ENCODE measurements at regions not wholly inside any gene's neighbourhood (a gene's known extent, or its start where the extent isn't known, plus 50 kb on each side); places are given as distances from the start of the nearest gene placed in this dataset.

DNA sequence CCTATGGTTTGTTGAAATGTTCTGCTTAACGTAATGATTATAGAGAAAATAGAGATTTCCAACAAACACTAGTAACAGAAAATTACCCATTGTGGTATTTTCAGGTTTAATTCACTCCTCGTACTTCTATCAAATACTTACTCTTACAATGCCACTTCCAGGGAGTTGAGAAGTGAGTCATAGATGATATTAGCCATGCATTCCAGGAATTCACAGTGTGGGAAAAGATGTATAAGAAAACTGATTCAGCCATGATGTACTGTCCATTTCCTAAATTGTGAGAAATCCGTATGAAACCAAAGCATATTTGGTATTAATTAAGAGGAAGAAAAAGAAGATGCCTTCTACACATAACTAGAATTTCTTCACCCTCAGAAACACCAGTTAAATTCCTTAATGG is 1854.6 kb upstream of the WWC1 start:
- Histone ChIP-seq H3K9me3 (ENCODE audit: control insufficient read depth, low read depth, low read length) (no peaks in the 10 kb centered on the region), H3K4me2 (ENCODE audit: control insufficient read depth, extremely low read depth, insufficient read depth, low read depth, low read length) (no peak overlapping the region), H4K20me1 (ENCODE audit: control insufficient read depth, extremely low read depth, insufficient read depth, low read length) (no peaks in the 10 kb centered on the region), H3K79me2 (ENCODE audit: control insufficient read depth, insufficient read depth, low read length) (no peaks in the 10 kb centered on the region), H3K9ac (ENCODE audit: control insufficient read depth, extremely low read depth, insufficient read depth, low read length) (no peak overlapping the region), H2AFZ (ENCODE audit: control insufficient read depth, low read length) (no peak overlapping the region), H3K27ac (ENCODE audit: control insufficient read depth, insufficient read depth, low read length) (no peak overlapping the region), H3K9me1 (ENCODE audit: control insufficient read depth, extremely low read depth, insufficient read depth, low read length) (no peaks in the 10 kb centered on the region), H3K4me1 (ENCODE audit: control insufficient read depth, extremely low read depth, insufficient read depth, low read length) (no peaks in the 10 kb centered on the region), H3K4me3 (ENCODE audit: control insufficient read depth in 2 of 3, extremely low read depth in 1 of 3, insufficient read depth in 2 of 3, low read depth in 1 of 3, low read length in 3 of 3) (no peak overlapping the region), H3K27me3 (ENCODE audit: control insufficient read depth, extremely low read depth, insufficient read depth, low read length) (no peaks in the 10 kb centered on the region), H3K36me3 (ENCODE audit: control insufficient read depth in 2 of 2, extremely low read depth in 1 of 2, insufficient read depth in 2 of 2, low read length in 2 of 2) (no peaks in the 10 kb centered on the region)
- FAIRE-seq (no peak), DNase-seq (ENCODE audit: low read depth, low spot score) (no peak)
- TF ChIP-seq, protein P1, sequence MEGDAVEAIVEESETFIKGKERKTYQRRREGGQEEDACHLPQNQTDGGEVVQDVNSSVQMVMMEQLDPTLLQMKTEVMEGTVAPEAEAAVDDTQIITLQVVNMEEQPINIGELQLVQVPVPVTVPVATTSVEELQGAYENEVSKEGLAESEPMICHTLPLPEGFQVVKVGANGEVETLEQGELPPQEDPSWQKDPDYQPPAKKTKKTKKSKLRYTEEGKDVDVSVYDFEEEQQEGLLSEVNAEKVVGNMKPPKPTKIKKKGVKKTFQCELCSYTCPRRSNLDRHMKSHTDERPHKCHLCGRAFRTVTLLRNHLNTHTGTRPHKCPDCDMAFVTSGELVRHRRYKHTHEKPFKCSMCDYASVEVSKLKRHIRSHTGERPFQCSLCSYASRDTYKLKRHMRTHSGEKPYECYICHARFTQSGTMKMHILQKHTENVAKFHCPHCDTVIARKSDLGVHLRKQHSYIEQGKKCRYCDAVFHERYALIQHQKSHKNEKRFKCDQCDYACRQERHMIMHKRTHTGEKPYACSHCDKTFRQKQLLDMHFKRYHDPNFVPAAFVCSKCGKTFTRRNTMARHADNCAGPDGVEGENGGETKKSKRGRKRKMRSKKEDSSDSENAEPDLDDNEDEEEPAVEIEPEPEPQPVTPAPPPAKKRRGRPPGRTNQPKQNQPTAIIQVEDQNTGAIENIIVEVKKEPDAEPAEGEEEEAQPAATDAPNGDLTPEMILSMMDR (optimal IDR thresholded peaks at IDR 0.05 in 1 of 3, IDR thresholded peaks at IDR 0.05 in 1 of 3, conservative IDR thresholded peaks at IDR 0.05 in 1 of 3; ENCODE audit: extremely low read depth in 1 of 3, insufficient read depth in 2 of 3, low read length in 3 of 3), result no peak
- no peak for TF ChIP-seq EZH2 (IDR thresholded peaks at IDR 0.05; ENCODE audit: low read length)
- dilution Hi-C loops (cut with MboI; ENCODE audit: extremely low pct_ligation_motif_present, low sequenced_read_pairs), result no loop called here

- Histone ChIP-seq H3K9me3 (ENCODE audit: control insufficient read depth, low read depth, low read length) (no peaks in the 10 kb centered on the region), H3K27ac (ENCODE audit: control insufficient read depth, insufficient read depth, low read length) (no peak overlapping the region), H2AFZ (ENCODE audit: control insufficient read depth, low read length) (no peak overlapping the region), H3K79me2 (ENCODE audit: control insufficient read depth, insufficient read depth, low read length) (no peaks in the 10 kb centered on the region), H3K4me3 (ENCODE audit: control insufficient read depth in 2 of 3, extremely low read depth in 1 of 3, insufficient read depth in 2 of 3, low read depth in 1 of 3, low read length in 3 of 3) (no peak overlapping the region), H3K36me3 (ENCODE audit: control insufficient read depth in 2 of 2, extremely low read depth in 1 of 2, insufficient read depth in 2 of 2, low read length in 2 of 2) (no peaks in the 10 kb centered on the region), H3K4me1 (ENCODE audit: control insufficient read depth, extremely low read depth, insufficient read depth, low read length) (no peaks in the 10 kb centered on the region), H3K9me1 (ENCODE audit: control insufficient read depth, extremely low read depth, insufficient read depth, low read length) (no peaks in the 10 kb centered on the region), H3K9ac (ENCODE audit: control insufficient read depth, extremely low read depth, insufficient read depth, low read length) (no peak overlapping the region), H3K27me3 (ENCODE audit: control insufficient read depth, extremely low read depth, insufficient read depth, low read length) (no peaks in the 10 kb centered on the region), H3K4me2 (ENCODE audit: control insufficient read depth, extremely low read depth, insufficient read depth, low read depth, low read length) (no peak overlapping the region), H4K20me1 (ENCODE audit: control insufficient read depth, extremely low read depth, insufficient read depth, low read length) (no peaks in the 10 kb centered on the region)
- FAIRE-seq (no peak), DNase-seq (ENCODE audit: low read depth, low spot score) (no peak)
- dilution Hi-C loops (cut with MboI; ENCODE audit: extremely low pct_ligation_motif_present, low sequenced_read_pairs), result no loop called here
- TF ChIP-seq, protein P1 (optimal IDR thresholded peaks at IDR 0.05 in 1 of 3, IDR thresholded peaks at IDR 0.05 in 1 of 3, conservative IDR thresholded peaks at IDR 0.05 in 1 of 3; ENCODE audit: extremely low read depth in 1 of 3, insufficient read depth in 2 of 3, low read length in 3 of 3), result no peak
- TF ChIP-seq EZH2 (IDR thresholded peaks at IDR 0.05; ENCODE audit: low read length), result no peak
These were observed 1805.1 kb upstream of the WWC1 start for GRCh38 chr5:166486348-166486747.

Measured in keratinocyte (primary cell).